Neuronal stem cell (in vitro differentiated cells): ENCODE measurements at regions not wholly inside any gene's neighbourhood (a gene's known extent, or its start where the extent isn't known, plus 50 kb on each side); places are given as distances from the start of the nearest gene placed in this dataset.

Experiments used
- DNase-seq: peaks from one replicate; pipeline ENCODE4 v3.0.0-alpha.2; 2013; ENCODE audit warnings: low spot score
- H2AFZ ChIP-seq: one replicate; pipeline ENCODE4 v1.6.1; 2013; ENCODE audit warnings: mild to moderate bottlenecking, low read length, inconsistent platforms
- H2AK5ac ChIP-seq: 2 replicates; pipeline ENCODE4 v1.6.1; 2013; ENCODE audit warnings: low read depth, mild to moderate bottlenecking, inconsistent platforms, low read length, moderate library complexity, mixed read lengths
- H2BK120ac ChIP-seq: 2 replicates; pipeline ENCODE4 v1.6.1; 2013; ENCODE audit warnings: low read depth, mild to moderate bottlenecking, inconsistent platforms, low read length, moderate library complexity, mixed read lengths
- H2BK12ac ChIP-seq: one replicate; pipeline ENCODE4 v1.6.1; 2013; ENCODE audit warnings: low read length, inconsistent platforms
- H2BK15ac ChIP-seq: 2 replicates; pipeline ENCODE4 v1.6.1; 2013; ENCODE audit warnings: mild to moderate bottlenecking, low read length, inconsistent platforms, mixed read lengths
- H2BK5ac ChIP-seq: one replicate; pipeline ENCODE4 v1.6.1; 2013; ENCODE audit warnings: inconsistent platforms, mild to moderate bottlenecking, low read length, moderate library complexity
- H3K14ac ChIP-seq: one replicate; pipeline ENCODE4 v1.6.1; 2013; ENCODE audit warnings: low read length, inconsistent platforms
- H3K18ac ChIP-seq: 2 replicates; pipeline ENCODE4 v1.6.1; 2013; ENCODE audit warnings: low read length, inconsistent platforms
- H3K23ac ChIP-seq: 2 replicates; pipeline ENCODE4 v1.6.1; 2013; ENCODE audit warnings: low read depth, mild to moderate bottlenecking, mixed read lengths, low read length, inconsistent platforms; ENCODE audit not compliant: poor library complexity
- H3K27ac ChIP-seq: replicated peaks from 3 replicates; pipeline ENCODE4 v1.5.1; 2013; ENCODE audit warnings: low read length, inconsistent platforms
- H3K27me3 ChIP-seq, 3 experiments: 2 replicates each; pipeline ENCODE4 v1.6.1; 2013; ENCODE audit warnings: low read length in 3 of 3, mild to moderate bottlenecking in 2 of 3, inconsistent platforms in 1 of 3, low read depth in 1 of 3, mixed read lengths in 1 of 3, moderate library complexity in 1 of 3; ENCODE audit not compliant: control insufficient read depth in 3 of 3, insufficient read depth in 3 of 3
- H3K36me3 ChIP-seq, 2 donors: replicated peaks in 1 of 2; 2 replicates each; pipeline ENCODE4 v1.6.1; 2013; ENCODE audit warnings: low read length in 2 of 2; ENCODE audit not compliant: control insufficient read depth in 2 of 2, insufficient read depth in 2 of 2
- H3K4ac ChIP-seq: 2 replicates; pipeline ENCODE4 v1.6.1; 2013; ENCODE audit warnings: inconsistent platforms, mild to moderate bottlenecking, low read length, moderate library complexity
- H3K4me1 ChIP-seq, 2 donors: 1 replicate in 1 of 2; 2 replicates in 1 of 2; pipeline ENCODE4 v1.6.1; 2013; ENCODE audit warnings: low read length in 2 of 2, low read depth in 1 of 2; ENCODE audit not compliant: control insufficient read depth in 2 of 2, insufficient read depth in 1 of 2
- H3K4me2 ChIP-seq: one replicate; pipeline ENCODE4 v1.6.1; 2013; ENCODE audit warnings: mild to moderate bottlenecking, low read length, inconsistent platforms; ENCODE audit not compliant: insufficient read depth, poor library complexity, severe bottlenecking
- H3K4me3 ChIP-seq, 2 donors: 2 replicates each; pipeline ENCODE4 v1.5.1; 2013; ENCODE audit warnings: low read length in 2 of 2, mild to moderate bottlenecking in 2 of 2, inconsistent platforms in 1 of 2, moderate library complexity in 1 of 2
- H3K79me1 ChIP-seq: one replicate; pipeline ENCODE4 v1.6.1; 2013; ENCODE audit warnings: low read depth, mild to moderate bottlenecking, inconsistent platforms, low read length, moderate library complexity
- H3K9ac ChIP-seq: one replicate; pipeline ENCODE4 v1.6.1; 2013; ENCODE audit warnings: mild to moderate bottlenecking, low read depth, low read length, inconsistent platforms; ENCODE audit not compliant: poor library complexity
- H3K9me3 ChIP-seq, 2 donors: replicated peaks in 1 of 2; 2 replicates each; pipeline versions ENCODE3 to v1.6.1; 2013; ENCODE audit warnings: low read length in 2 of 2, mild to moderate bottlenecking in 2 of 2, inconsistent platforms in 1 of 2, low read depth in 1 of 2, mixed read lengths in 1 of 2, moderate library complexity in 1 of 2; ENCODE audit not compliant: control insufficient read depth in 2 of 2, insufficient read depth in 1 of 2
- H4K8ac ChIP-seq: one replicate; pipeline ENCODE4 v1.6.1; 2013; ENCODE audit warnings: low read depth, mild to moderate bottlenecking, inconsistent platforms, low read length, moderate library complexity
- H4K91ac ChIP-seq: one replicate; pipeline ENCODE4 v1.6.1; 2013; ENCODE audit warnings: low read length, low read depth, mild to moderate bottlenecking, inconsistent platforms; ENCODE audit not compliant: poor library complexity
- WGBS, 2 donors: extraction: QIAGEN DNeasy Blood & Tissue Kit; methylation state at CpG; one replicate each; pipeline ENCODE4 v1.1.7; 2013; ENCODE audit warnings: missing lambda C conversion rate in 2 of 2, mixed read lengths in 1 of 2; ENCODE audit not compliant: insufficient read length in 2 of 2, insufficient replicate concordance in 1 of 2; ENCODE audit errors: extremely low coverage in 2 of 2; 5-methylcytosine and 5-hydroxymethylcytosine counted together

- no peak overlapping the region for H4K91ac ChIP-seq
- no peaks in the 10 kb centered on the region for H3K36me3 ChIP-seq
- H3K18ac ChIP-seq, result peak overlapping the region; percentile 33
- no peak for DNase-seq
- no peaks in the 10 kb centered on the region for H3K27me3 ChIP-seq
- H3K4me2 ChIP-seq, result no peak overlapping the region
- H3K9me3 ChIP-seq, result no peaks in the 10 kb centered on the region
- no CpG with 5 or more reads among the region's 4 CpGs for WGBS, 2 donors
- H2AFZ ChIP-seq, result no peak overlapping the region
- H4K8ac ChIP-seq, result no peak overlapping the region
- no peak overlapping the region for H3K14ac ChIP-seq
- peaks cover 0 to 1% of the 10 kb centered on the region in 2 donors for H3K4me1 ChIP-seq
- no peaks in the 10 kb centered on the region for H3K79me1 ChIP-seq
- peak overlapping the region; percentile 29 for H3K23ac ChIP-seq
- H3K9ac ChIP-seq, result peak overlapping the region; percentile 39
- no peak overlapping the region for H2BK12ac ChIP-seq
- peak overlapping the region; percentile 27 for H2BK15ac ChIP-seq
- H2BK5ac ChIP-seq, result no peak overlapping the region
- H3K27ac ChIP-seq, result no peak overlapping the region
- H2AK5ac ChIP-seq, result no peak overlapping the region
- no peak overlapping the region for H3K4ac ChIP-seq
- H3K4me3 ChIP-seq, result no peak overlapping the region
- no peak overlapping the region for H2BK120ac ChIP-seq
These were observed 148.2 kb upstream of the MLN start for GRCh38 chr6:33952016-33952415.

GRCh38 chr6:33950891-33951889, 147.4 kb upstream of the MLN start:
- no peaks in the 10 kb centered on the region for H3K27me3 ChIP-seq
- no peak overlapping the region for H3K14ac ChIP-seq
- peak overlapping the region; percentile 41 for H2BK120ac ChIP-seq
- peaks cover 0 to 2% of the 10 kb centered on the region in 2 donors for H3K4me1 ChIP-seq
- H3K79me1 ChIP-seq, result no peaks in the 10 kb centered on the region
- no peaks in the 10 kb centered on the region for H3K36me3 ChIP-seq
- peak overlapping the region; percentile 30 for H2BK12ac ChIP-seq
- H3K4me3 ChIP-seq, result no peak overlapping the region
- peak overlapping the region; percentile 57 for H3K23ac ChIP-seq
- H2BK15ac ChIP-seq, result no peak overlapping the region
- DNase-seq, result no peak
- H3K27ac ChIP-seq, result no peak overlapping the region
- H2AK5ac ChIP-seq, result peak overlapping the region; percentile 88
- no peaks in the 10 kb centered on the region for H3K9me3 ChIP-seq
- 100% methylated on average over 1 of the region's 25 CpGs; no CpG with 5 or more reads in 1 of the 2 donors for whole genome bisulfite sequencing, 2 donors
- H4K91ac ChIP-seq, result no peak overlapping the region
- H2BK5ac ChIP-seq, result peak overlapping the region; percentile 42
- H3K9ac ChIP-seq, result no peak overlapping the region
- no peak overlapping the region for H2AFZ ChIP-seq
- H4K8ac ChIP-seq, result no peak overlapping the region
- H3K4me2 ChIP-seq, result no peak overlapping the region
- H3K4ac ChIP-seq, result peak overlapping the region; percentile 41
- H3K18ac ChIP-seq, result peak overlapping the region; percentile 58

- Histone ChIP-seq H2AK5ac (peak overlapping the region; percentile 74), H3K4me1 (peaks cover 0 to 2% of the 10 kb centered on the region in 2 donors), H2BK15ac (no peak overlapping the region), H2AFZ (no peak overlapping the region), H2BK5ac (no peak overlapping the region), H3K27me3 (no peaks in the 10 kb centered on the region), H3K4ac (no peak overlapping the region), H3K27ac (no peak overlapping the region), H2BK12ac (no peak overlapping the region), H3K4me3 (no peak overlapping the region), H3K9ac (no peak overlapping the region), H3K18ac (no peak overlapping the region), H3K79me1 (no peaks in the 10 kb centered on the region), H2BK120ac (no peak overlapping the region), H4K8ac (no peak overlapping the region), H3K14ac (no peak overlapping the region), H4K91ac (no peak overlapping the region), H3K9me3 (no peaks in the 10 kb centered on the region), H3K4me2 (no peak overlapping the region), H3K36me3 (no peaks in the 10 kb centered on the region), H3K23ac (no peak overlapping the region)
- no CpG with 5 or more reads among the region's 2 CpGs for WGBS, 2 donors
- DNase-seq, result no peak
These were observed 146.7 kb upstream of the MLN start for GRCh38 chr6:33950472-33950881.

- Histone ChIP-seq H3K79me1 (no peaks in the 10 kb centered on the region), H3K4ac (no peak overlapping the region), H3K18ac (peak overlapping the region; percentile 60), H3K36me3 (no peaks in the 10 kb centered on the region), H3K9ac (no peak overlapping the region), H4K8ac (no peak overlapping the region), H3K4me1 (peaks cover 0 to 2% of the 10 kb centered on the region in 2 donors), H3K4me3 (no peak overlapping the region), H2BK5ac (no peak overlapping the region), H3K9me3 (no peaks in the 10 kb centered on the region), H3K27ac (no peak overlapping the region), H2BK12ac (no peak overlapping the region), H2AK5ac (peak overlapping the region; percentile 74), H2BK120ac (no peak overlapping the region), H2AFZ (no peak overlapping the region), H3K4me2 (no peak overlapping the region), H3K27me3 (no peaks in the 10 kb centered on the region), H2BK15ac (no peak overlapping the region), H3K14ac (no peak overlapping the region), H4K91ac (no peak overlapping the region), H3K23ac (peak overlapping the region; percentile 17)
- WGBS, 2 donors, result no CpG with 5 or more reads among the region's 9 CpGs
- DNase-seq, result no peak
These were observed 146.2 kb upstream of the MLN start for GRCh38 chr6:33949877-33950435.
